GM23338 (cell line): ENCODE measurements at regions not wholly inside any gene's neighbourhood (a gene's known extent, or its start where the extent isn't known, plus 50 kb on each side); places are given as distances from the start of the nearest gene placed in this dataset.

ENCODE experiments used
- ATAC-seq: fragments of 200-7000 bp; cut with Tn5 transposase; 3 replicates; pipeline ENCODE4 v1.9.1; 2020
- DNase-seq: peaks from one replicate; pipeline ENCODE4 v3.0.0-alpha.2; 2015; ENCODE audit warnings: low spot score
- H2AFZ ChIP-seq: fragments of 200-600 bp; sonication (generic); 2 replicates; pipeline ENCODE4 v1.8.0; 2016; ENCODE audit warnings: antibody characterized with exemption, mild to moderate bottlenecking, moderate library complexity
- H3F3A ChIP-seq: fragments of 200-600 bp; sonication (generic); replicated peaks from 2 replicates; pipeline ENCODE4 v1.8.0; 2017; ENCODE audit warnings: antibody characterized with exemption, mixed run types, low read depth
- H3K27ac ChIP-seq: fragments of 200-600 bp; sonication (generic); 2 replicates; pipeline ENCODE4 v1.6.1; 2016; ENCODE audit warnings: low read depth
- H3K27me3 ChIP-seq: fragments of 200-600 bp; sonication (generic); 2 replicates; pipeline ENCODE4 v1.8.0; 2016; ENCODE audit warnings: mild to moderate bottlenecking, mixed run types, moderate library complexity; ENCODE audit not compliant: insufficient read depth
- H3K36me3 ChIP-seq: fragments of 200-600 bp; sonication (generic); 2 replicates; pipeline ENCODE4 v1.8.0; 2016; ENCODE audit warnings: mild to moderate bottlenecking; ENCODE audit not compliant: insufficient read depth
- H3K4me1 ChIP-seq: fragments of 200-600 bp; sonication (generic); 2 replicates; pipeline ENCODE4 v1.8.0; 2016; ENCODE audit warnings: mild to moderate bottlenecking, moderate library complexity; ENCODE audit not compliant: insufficient read depth
- H3K4me2 ChIP-seq: fragments of 200-600 bp; sonication (generic); 2 replicates; pipeline ENCODE4 v1.7.1; 2017; ENCODE audit warnings: mixed run types
- H3K4me3 ChIP-seq: fragments of 200-600 bp; sonication (generic); 2 replicates; pipeline ENCODE4 v1.6.1; 2016; ENCODE audit warnings: mixed run types
- H3K79me2 ChIP-seq: fragments of 200-600 bp; sonication (generic); replicated peaks from 2 replicates; pipeline ENCODE4 v1.8.0; 2017; ENCODE audit warnings: mild to moderate bottlenecking; ENCODE audit not compliant: insufficient read depth
- H3K9me2 ChIP-seq: fragments of 200-600 bp; sonication (generic); 2 replicates; pipeline ENCODE4 v1.8.0; 2017; ENCODE audit not compliant: insufficient read depth
- H4K20me1 ChIP-seq: fragments of 200-600 bp; sonication (generic); replicated peaks from 2 replicates; pipeline ENCODE4 v1.8.0; 2017; ENCODE audit warnings: mild to moderate bottlenecking; ENCODE audit not compliant: insufficient read depth
- H3K27ac Mint-ChIP-seq: 2 replicates; pipeline ENCODE4 v1.8.0; 2020; ENCODE audit warnings: inconsistent platforms, mild to moderate bottlenecking, moderate library complexity, mixed read lengths
- H3K27me3 Mint-ChIP-seq: 3 replicates; pipeline ENCODE4 v1.8.0; 2022; ENCODE audit warnings: low read depth, mild to moderate bottlenecking, moderate library complexity, mixed read lengths, inconsistent platforms; ENCODE audit not compliant: insufficient read depth, poor library complexity
- H3K36me3 Mint-ChIP-seq: 3 replicates; pipeline ENCODE4 v1.8.0; 2021; ENCODE audit warnings: low read depth, mild to moderate bottlenecking, inconsistent platforms, moderate library complexity, mixed read lengths
- H3K4me1 Mint-ChIP-seq: 3 replicates; pipeline ENCODE4 v1.8.0; 2020; ENCODE audit warnings: mild to moderate bottlenecking, inconsistent platforms, mixed read lengths
- H3K4me3 Mint-ChIP-seq: 3 replicates; pipeline ENCODE4 v1.8.0; 2021; ENCODE audit warnings: moderate library complexity, mild to moderate bottlenecking, inconsistent platforms, mixed read lengths
- H3K9me3 Mint-ChIP-seq: 3 replicates; pipeline ENCODE4 v1.8.0; 2020; ENCODE audit warnings: moderate library complexity, mild to moderate bottlenecking, inconsistent platforms, mixed read lengths
- CREB1 ChIP-seq: fragments of 250-450 bp; sonication (Bioruptor Pico); IDR thresholded peaks from 2 replicates; pipeline ENCODE4 v1.5.0; 2020; ENCODE audit warnings: low read depth, mild to moderate bottlenecking, moderate library complexity
- EZH2 ChIP-seq: fragments of 200-600 bp; sonication (generic); IDR thresholded peaks from one replicate; pipeline ENCODE4 v1.8.0; 2017; ENCODE audit warnings: antibody characterized with exemption, mild to moderate bottlenecking, low read depth; ENCODE audit not compliant: unreplicated experiment
- EZH2phosphoT487 ChIP-seq: fragments of 200-600 bp; sonication (generic); IDR thresholded peaks from one replicate; pipeline ENCODE4 v1.8.1; 2018; ENCODE audit warnings: antibody characterized with exemption; ENCODE audit not compliant: unreplicated experiment
- JUNB ChIP-seq: IDR thresholded peaks from one replicate; pipeline ENCODE4 v1.6.1; 2016; ENCODE audit warnings: antibody characterized with exemption; ENCODE audit not compliant: unreplicated experiment
- NANOG ChIP-seq: IDR thresholded peaks from 2 replicates; pipeline ENCODE4 v1.6.1; 2016; ENCODE audit warnings: antibody characterized with exemption, borderline replicate concordance
- POLR2AphosphoS5 ChIP-seq: IDR thresholded peaks from 2 replicates; pipeline ENCODE4 v1.6.1; 2016; ENCODE audit warnings: antibody characterized with exemption, low read depth
- STAT1 ChIP-seq: IDR thresholded peaks from one replicate; pipeline ENCODE4 v1.6.1; 2016; ENCODE audit warnings: antibody characterized with exemption; ENCODE audit not compliant: unreplicated experiment
- ZNF114 ChIP-seq: fragments of 250-450 bp; sonication (Bioruptor Pico); IDR thresholded peaks from 2 replicates; pipeline ENCODE4 v1.5.0; 2020; ENCODE audit warnings: mild to moderate bottlenecking, moderate library complexity
- ZNF331 ChIP-seq: fragments of 250-450 bp; sonication (Bioruptor Pico); IDR thresholded peaks from 2 replicates; pipeline ENCODE4 v1.5.0; 2020; ENCODE audit warnings: low read depth, mild to moderate bottlenecking, moderate library complexity
- TF ChIP-seq, protein P1 (sequence below): IDR thresholded peaks from one replicate; pipeline ENCODE4 v1.6.1; 2018; ENCODE audit warnings: antibody characterized with exemption; ENCODE audit not compliant: unreplicated experiment
- TF ChIP-seq, protein P2 (sequence below): fragments of 250-450 bp; sonication (Bioruptor Pico); IDR thresholded peaks from 2 replicates; pipeline ENCODE4 v1.5.0; 2020; ENCODE audit warnings: mild to moderate bottlenecking, moderate library complexity
- TF ChIP-seq, protein P3 (sequence below): IDR thresholded peaks from 2 replicates; pipeline ENCODE4 v1.6.1; 2016; ENCODE audit warnings: antibody characterized with exemption
- TF ChIP-seq, protein P4 (sequence below), 2 experiments: fragments of 200-600 bp in 1 of 2; sonication (generic) in 1 of 2; conservative IDR thresholded peaks; 2 replicates each; pipeline versions ENCODE4 v1.5.1 to v1.6.1; 2016 to 2017; ENCODE audit warnings: antibody characterized with exemption in 2 of 2, low read depth in 2 of 2, mild to moderate bottlenecking in 2 of 2, moderate library complexity in 1 of 2

DNA sequence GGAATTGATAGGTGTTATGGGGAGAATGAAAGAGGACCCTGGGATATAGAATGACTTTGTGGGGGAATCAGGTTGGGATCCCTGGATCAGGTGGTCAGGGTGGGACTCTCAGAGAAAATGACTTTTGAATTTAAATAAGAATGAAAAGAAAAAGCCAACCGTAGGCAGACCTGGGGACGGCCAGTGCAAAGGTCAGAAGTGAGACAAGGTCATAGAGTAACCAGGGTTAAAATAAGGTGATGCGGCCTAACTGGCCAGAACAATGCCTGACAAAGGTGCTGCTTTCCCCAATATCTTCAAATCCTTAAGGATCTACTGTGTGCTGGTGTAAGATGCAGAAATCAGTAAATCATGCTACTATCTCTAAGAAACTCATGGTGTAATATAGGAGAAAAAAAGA, 238.4 kb upstream of the JUN start:
- no peak for ATAC-seq
- TF ChIP-seq CREB1 (CRISPR knock-in tag) (no peak), NANOG (no peak), POLR2AphosphoS5 (no peak), ZNF331 (CRISPR knock-in tag) (no peak), STAT1 (no peak), EZH2phosphoT487 (no peak), JUNB (no peak), ZNF114 (no peak), EZH2 (no peak)
- TF ChIP-seq, protein P1, sequence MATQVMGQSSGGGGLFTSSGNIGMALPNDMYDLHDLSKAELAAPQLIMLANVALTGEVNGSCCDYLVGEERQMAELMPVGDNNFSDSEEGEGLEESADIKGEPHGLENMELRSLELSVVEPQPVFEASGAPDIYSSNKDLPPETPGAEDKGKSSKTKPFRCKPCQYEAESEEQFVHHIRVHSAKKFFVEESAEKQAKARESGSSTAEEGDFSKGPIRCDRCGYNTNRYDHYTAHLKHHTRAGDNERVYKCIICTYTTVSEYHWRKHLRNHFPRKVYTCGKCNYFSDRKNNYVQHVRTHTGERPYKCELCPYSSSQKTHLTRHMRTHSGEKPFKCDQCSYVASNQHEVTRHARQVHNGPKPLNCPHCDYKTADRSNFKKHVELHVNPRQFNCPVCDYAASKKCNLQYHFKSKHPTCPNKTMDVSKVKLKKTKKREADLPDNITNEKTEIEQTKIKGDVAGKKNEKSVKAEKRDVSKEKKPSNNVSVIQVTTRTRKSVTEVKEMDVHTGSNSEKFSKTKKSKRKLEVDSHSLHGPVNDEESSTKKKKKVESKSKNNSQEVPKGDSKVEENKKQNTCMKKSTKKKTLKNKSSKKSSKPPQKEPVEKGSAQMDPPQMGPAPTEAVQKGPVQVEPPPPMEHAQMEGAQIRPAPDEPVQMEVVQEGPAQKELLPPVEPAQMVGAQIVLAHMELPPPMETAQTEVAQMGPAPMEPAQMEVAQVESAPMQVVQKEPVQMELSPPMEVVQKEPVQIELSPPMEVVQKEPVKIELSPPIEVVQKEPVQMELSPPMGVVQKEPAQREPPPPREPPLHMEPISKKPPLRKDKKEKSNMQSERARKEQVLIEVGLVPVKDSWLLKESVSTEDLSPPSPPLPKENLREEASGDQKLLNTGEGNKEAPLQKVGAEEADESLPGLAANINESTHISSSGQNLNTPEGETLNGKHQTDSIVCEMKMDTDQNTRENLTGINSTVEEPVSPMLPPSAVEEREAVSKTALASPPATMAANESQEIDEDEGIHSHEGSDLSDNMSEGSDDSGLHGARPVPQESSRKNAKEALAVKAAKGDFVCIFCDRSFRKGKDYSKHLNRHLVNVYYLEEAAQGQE = no peak
- TF ChIP-seq, protein P2, sequence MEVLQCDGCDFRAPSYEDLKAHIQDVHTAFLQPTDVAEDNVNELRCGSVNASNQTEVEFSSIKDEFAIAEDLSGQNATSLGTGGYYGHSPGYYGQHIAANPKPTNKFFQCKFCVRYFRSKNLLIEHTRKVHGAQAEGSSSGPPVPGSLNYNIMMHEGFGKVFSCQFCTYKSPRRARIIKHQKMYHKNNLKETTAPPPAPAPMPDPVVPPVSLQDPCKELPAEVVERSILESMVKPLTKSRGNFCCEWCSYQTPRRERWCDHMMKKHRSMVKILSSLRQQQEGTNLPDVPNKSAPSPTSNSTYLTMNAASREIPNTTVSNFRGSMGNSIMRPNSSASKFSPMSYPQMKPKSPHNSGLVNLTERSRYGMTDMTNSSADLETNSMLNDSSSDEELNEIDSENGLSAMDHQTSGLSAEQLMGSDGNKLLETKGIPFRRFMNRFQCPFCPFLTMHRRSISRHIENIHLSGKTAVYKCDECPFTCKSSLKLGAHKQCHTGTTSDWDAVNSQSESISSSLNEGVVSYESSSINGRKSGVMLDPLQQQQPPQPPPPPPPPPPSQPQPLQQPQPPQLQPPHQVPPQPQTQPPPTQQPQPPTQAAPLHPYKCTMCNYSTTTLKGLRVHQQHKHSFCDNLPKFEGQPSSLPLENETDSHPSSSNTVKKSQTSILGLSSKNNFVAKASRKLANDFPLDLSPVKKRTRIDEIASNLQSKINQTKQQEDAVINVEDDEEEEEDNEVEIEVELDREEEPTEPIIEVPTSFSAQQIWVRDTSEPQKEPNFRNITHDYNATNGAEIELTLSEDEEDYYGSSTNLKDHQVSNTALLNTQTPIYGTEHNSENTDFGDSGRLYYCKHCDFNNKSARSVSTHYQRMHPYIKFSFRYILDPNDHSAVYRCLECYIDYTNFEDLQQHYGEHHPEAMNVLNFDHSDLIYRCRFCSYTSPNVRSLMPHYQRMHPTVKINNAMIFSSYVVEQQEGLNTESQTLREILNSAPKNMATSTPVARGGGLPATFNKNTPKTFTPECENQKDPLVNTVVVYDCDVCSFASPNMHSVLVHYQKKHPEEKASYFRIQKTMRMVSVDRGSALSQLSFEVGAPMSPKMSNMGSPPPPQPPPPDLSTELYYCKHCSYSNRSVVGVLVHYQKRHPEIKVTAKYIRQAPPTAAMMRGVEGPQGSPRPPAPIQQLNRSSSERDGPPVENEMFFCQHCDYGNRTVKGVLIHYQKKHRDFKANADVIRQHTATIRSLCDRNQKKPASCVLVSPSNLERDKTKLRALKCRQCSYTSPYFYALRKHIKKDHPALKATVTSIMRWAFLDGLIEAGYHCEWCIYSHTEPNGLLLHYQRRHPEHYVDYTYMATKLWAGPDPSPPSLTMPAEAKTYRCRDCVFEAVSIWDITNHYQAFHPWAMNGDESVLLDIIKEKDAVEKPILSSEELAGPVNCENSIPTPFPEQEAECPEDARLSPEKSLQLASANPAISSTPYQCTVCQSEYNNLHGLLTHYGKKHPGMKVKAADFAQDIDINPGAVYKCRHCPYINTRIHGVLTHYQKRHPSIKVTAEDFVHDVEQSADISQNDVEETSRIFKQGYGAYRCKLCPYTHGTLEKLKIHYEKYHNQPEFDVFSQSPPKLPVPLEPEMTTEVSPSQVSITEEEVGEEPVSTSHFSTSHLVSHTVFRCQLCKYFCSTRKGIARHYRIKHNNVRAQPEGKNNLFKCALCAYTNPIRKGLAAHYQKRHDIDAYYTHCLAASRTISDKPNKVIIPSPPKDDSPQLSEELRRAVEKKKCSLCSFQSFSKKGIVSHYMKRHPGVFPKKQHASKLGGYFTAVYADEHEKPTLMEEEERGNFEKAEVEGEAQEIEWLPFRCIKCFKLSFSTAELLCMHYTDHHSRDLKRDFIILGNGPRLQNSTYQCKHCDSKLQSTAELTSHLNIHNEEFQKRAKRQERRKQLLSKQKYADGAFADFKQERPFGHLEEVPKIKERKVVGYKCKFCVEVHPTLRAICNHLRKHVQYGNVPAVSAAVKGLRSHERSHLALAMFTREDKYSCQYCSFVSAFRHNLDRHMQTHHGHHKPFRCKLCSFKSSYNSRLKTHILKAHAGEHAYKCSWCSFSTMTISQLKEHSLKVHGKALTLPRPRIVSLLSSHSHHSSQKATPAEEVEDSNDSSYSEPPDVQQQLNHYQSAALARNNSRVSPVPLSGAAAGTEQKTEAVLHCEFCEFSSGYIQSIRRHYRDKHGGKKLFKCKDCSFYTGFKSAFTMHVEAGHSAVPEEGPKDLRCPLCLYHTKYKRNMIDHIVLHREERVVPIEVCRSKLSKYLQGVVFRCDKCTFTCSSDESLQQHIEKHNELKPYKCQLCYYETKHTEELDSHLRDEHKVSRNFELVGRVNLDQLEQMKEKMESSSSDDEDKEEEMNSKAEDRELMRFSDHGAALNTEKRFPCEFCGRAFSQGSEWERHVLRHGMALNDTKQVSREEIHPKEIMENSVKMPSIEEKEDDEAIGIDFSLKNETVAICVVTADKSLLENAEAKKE (CRISPR knock-in tag) = no peak
- TF ChIP-seq, protein P3, sequence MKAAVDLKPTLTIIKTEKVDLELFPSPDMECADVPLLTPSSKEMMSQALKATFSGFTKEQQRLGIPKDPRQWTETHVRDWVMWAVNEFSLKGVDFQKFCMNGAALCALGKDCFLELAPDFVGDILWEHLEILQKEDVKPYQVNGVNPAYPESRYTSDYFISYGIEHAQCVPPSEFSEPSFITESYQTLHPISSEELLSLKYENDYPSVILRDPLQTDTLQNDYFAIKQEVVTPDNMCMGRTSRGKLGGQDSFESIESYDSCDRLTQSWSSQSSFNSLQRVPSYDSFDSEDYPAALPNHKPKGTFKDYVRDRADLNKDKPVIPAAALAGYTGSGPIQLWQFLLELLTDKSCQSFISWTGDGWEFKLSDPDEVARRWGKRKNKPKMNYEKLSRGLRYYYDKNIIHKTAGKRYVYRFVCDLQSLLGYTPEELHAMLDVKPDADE = no peak
- TF ChIP-seq, protein P4, sequence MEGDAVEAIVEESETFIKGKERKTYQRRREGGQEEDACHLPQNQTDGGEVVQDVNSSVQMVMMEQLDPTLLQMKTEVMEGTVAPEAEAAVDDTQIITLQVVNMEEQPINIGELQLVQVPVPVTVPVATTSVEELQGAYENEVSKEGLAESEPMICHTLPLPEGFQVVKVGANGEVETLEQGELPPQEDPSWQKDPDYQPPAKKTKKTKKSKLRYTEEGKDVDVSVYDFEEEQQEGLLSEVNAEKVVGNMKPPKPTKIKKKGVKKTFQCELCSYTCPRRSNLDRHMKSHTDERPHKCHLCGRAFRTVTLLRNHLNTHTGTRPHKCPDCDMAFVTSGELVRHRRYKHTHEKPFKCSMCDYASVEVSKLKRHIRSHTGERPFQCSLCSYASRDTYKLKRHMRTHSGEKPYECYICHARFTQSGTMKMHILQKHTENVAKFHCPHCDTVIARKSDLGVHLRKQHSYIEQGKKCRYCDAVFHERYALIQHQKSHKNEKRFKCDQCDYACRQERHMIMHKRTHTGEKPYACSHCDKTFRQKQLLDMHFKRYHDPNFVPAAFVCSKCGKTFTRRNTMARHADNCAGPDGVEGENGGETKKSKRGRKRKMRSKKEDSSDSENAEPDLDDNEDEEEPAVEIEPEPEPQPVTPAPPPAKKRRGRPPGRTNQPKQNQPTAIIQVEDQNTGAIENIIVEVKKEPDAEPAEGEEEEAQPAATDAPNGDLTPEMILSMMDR (conservative IDR thresholded peaks at IDR 0.05; ENCODE audit: low read depth in 2 of 2) = no peak

More for the DNA sequence above, 238.4 kb upstream of the JUN start:
- Histone ChIP-seq H3K4me3 (no peak overlapping the region), H3K9me2 (peaks cover 3% of the 10 kb centered on the region; the same call in 1 of the 2 replicates), H3K79me2 (no peaks in the 10 kb centered on the region), H3K27me3 (no peaks in the 10 kb centered on the region), H3K36me3 (no peaks in the 10 kb centered on the region), H2AFZ (no peak overlapping the region), H3F3A (no peaks in the 10 kb centered on the region), H3K27ac (no peak overlapping the region), H3K4me1 (no peaks in the 10 kb centered on the region), H3K4me2 (no peak overlapping the region), H4K20me1 (no peaks in the 10 kb centered on the region)
- Mint-ChIP-seq H3K36me3 (peaks cover 3% of the 10 kb centered on the region; the same call in 1 of the 3 replicates), H3K27me3 (peaks cover 8% of the 10 kb centered on the region), H3K9me3 (peaks cover 10% of the 10 kb centered on the region; the same call in 1 of the 3 replicates), H3K4me3 (no peak overlapping the region), H3K4me1 (peaks cover 6% of the 10 kb centered on the region), H3K27ac (no peak overlapping the region; the same call in 1 of the 2 replicates)
- no peak for DNase-seq
